Stimulated activated naive B cell treated with anti-CD40 and anti-IgM and Interleukin-4, amounts not matched to agents 10 μg/mL and 1 μg/mL and 100 μg/mL, for 72 hours (primary cell): ENCODE measurements at regions not wholly inside any gene's neighbourhood (a gene's known extent, or its start where the extent isn't known, plus 50 kb on each side); places are given as distances from the start of the nearest gene placed in this dataset.

ENCODE experiments used
- ATAC-seq, 2 donors: fragments of 150-1000 bp; cut with Tn5 transposase; replicated peaks; 2 replicates each; pipeline ENCODE4 v1.10.0; 2021; ENCODE audit warnings: moderate library complexity in 1 of 2
- DNase-seq: peaks from one replicate; pipeline ENCODE4 v3.0.0; 2021
- H3K27ac Mint-ChIP-seq: one replicate; pipeline ENCODE4 v1.8.0; 2022; ENCODE audit warnings: mild to moderate bottlenecking, mixed read lengths
- H3K27me3 Mint-ChIP-seq, 2 donors: one replicate each; pipeline ENCODE4 v1.8.0; 2022; ENCODE audit warnings: mixed read lengths in 2 of 2
- H3K36me3 Mint-ChIP-seq, 2 donors: one replicate each; pipeline ENCODE4 v1.8.0; 2022; ENCODE audit warnings: mixed read lengths in 2 of 2, mild to moderate bottlenecking in 1 of 2
- H3K4me1 Mint-ChIP-seq, 2 donors: one replicate each; pipeline ENCODE4 v1.8.0; 2022; ENCODE audit warnings: mixed read lengths in 2 of 2, mild to moderate bottlenecking in 1 of 2
- H3K4me3 Mint-ChIP-seq, 2 donors: one replicate each; pipeline ENCODE4 v1.8.0; 2022; ENCODE audit warnings: mild to moderate bottlenecking in 2 of 2, mixed read lengths in 2 of 2, moderate library complexity in 1 of 2
- H3K9me3 Mint-ChIP-seq, 2 donors: one replicate each; pipeline ENCODE4 v1.8.0; 2022; ENCODE audit warnings: mixed read lengths in 2 of 2, mild to moderate bottlenecking in 1 of 2

GRCh38 chr1:224499204-224499603 is 64.6 kb upstream of the WDR26 start:
- peaks cover 8 to 9% of the 10 kb centered on the region in 2 donors for H3K9me3 Mint-ChIP-seq
- no peak for ATAC-seq
- DNase-seq = no peak
- H3K27ac Mint-ChIP-seq = no peak overlapping the region
- H3K4me3 Mint-ChIP-seq = no peak overlapping the region
- H3K4me1 Mint-ChIP-seq = peaks cover 46 to 57% of the 10 kb centered on the region in 2 donors
- H3K36me3 Mint-ChIP-seq = peaks cover 14 to 16% of the 10 kb centered on the region in 2 donors
- peaks cover 0 to 6% of the 10 kb centered on the region in 2 donors for H3K27me3 Mint-ChIP-seq

GRCh38 chr1:224500796-224501195 is 66.2 kb upstream of the WDR26 start:
- ATAC-seq (no peak), DNase-seq (no peak)
- Mint-ChIP-seq H3K9me3 (peaks cover 4% of the 10 kb centered on the region in 2 donors), H3K27me3 (peaks cover 0 to 6% of the 10 kb centered on the region in 2 donors), H3K27ac (peak overlapping the region; percentile 27), H3K4me1 (peaks cover 45 to 54% of the 10 kb centered on the region in 2 donors), H3K36me3 (peaks cover 8 to 11% of the 10 kb centered on the region in 2 donors), H3K4me3 (no peak overlapping the region)

DNA sequence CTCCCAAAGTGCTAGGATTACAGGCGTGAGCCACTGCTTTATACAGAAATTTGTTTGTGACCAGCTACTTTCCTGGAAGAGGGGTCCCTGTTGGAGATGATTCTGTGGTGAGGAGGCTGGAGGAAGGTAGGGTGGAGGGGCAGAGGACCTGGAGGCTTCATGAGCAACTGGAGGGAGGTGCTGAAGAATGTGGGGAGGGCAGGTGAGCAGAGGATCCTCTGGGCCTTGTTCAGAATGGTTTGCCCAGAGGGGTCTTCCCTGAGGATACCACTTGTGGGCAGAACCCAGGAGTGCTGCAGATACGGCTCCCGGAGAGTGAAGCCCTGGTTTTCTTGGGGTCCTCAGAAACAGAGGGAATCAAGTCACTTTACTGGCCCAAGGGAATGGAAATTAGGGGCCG is 67.2 kb upstream of the WDR26 start:
- H3K27ac Mint-ChIP-seq = no peak overlapping the region
- H3K9me3 Mint-ChIP-seq = peaks cover 2 to 3% of the 10 kb centered on the region in 2 donors
- peaks cover 44 to 53% of the 10 kb centered on the region in 2 donors for H3K4me1 Mint-ChIP-seq
- ATAC-seq (no peak), DNase-seq (no peak)
- H3K27me3 Mint-ChIP-seq = peaks cover 0 to 6% of the 10 kb centered on the region in 2 donors
- peaks cover 6 to 10% of the 10 kb centered on the region in 2 donors for H3K36me3 Mint-ChIP-seq
- no peak overlapping the region for H3K4me3 Mint-ChIP-seq

DNA sequence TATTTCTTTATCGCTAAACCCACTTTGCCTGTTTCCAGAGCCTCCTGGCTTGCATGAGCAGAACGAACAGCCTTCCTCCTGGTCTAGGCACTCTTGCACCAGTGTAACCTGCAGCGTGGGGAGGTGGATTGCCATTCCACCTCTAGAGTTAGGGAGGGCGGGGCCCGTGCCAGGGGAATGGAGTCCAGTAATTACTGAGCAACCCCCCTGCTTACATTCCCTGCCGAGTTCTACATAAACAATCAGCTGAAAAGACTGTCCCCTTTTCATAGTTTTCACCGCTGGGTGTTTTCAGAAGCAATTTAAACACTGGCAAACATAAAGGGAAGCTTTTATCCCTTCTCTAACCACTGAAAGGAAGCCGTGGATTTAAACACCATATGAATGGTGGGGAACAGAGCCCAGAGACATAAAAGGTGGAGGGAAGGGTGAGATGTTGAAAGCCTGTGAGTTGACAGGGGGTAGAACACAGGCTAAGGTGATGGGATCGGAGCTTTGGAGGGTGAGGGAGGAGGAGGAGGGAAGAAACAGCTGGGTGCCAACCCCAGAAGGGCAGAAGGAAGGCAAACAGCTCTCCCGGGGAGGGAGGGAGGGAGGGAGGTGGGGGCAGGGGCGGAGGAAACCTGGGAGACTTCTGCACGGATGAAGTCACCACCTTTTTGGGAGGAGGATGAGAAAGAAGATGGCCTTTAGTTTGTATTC is 68.0 kb upstream of the WDR26 start:
- ATAC-seq (no peak), DNase-seq (no peak)
- H3K9me3 Mint-ChIP-seq = no peaks in the 10 kb centered on the region
- H3K4me1 Mint-ChIP-seq = peaks cover 38 to 49% of the 10 kb centered on the region in 2 donors
- H3K36me3 Mint-ChIP-seq = peaks cover 4 to 7% of the 10 kb centered on the region in 2 donors
- peaks cover 0 to 6% of the 10 kb centered on the region in 2 donors for H3K27me3 Mint-ChIP-seq
- H3K27ac Mint-ChIP-seq = no peak overlapping the region
- H3K4me3 Mint-ChIP-seq = peak overlapping the region; percentile 36 to 53

GRCh38 chr1:224503161-224504118 is 68.8 kb upstream of the WDR26 start:
- ATAC-seq (peak; percentile 92 to 94), DNase-seq (peak; percentile 74)
- H3K4me3 Mint-ChIP-seq = peak overlapping the region; percentile 60 to 65
- peaks cover 4 to 7% of the 10 kb centered on the region in 2 donors for H3K36me3 Mint-ChIP-seq
- peaks cover 0 to 6% of the 10 kb centered on the region in 2 donors for H3K27me3 Mint-ChIP-seq
- no peaks in the 10 kb centered on the region for H3K9me3 Mint-ChIP-seq
- H3K4me1 Mint-ChIP-seq = peaks cover 30 to 41% of the 10 kb centered on the region in 2 donors
- peak overlapping the region; percentile 21 for H3K27ac Mint-ChIP-seq

DNA sequence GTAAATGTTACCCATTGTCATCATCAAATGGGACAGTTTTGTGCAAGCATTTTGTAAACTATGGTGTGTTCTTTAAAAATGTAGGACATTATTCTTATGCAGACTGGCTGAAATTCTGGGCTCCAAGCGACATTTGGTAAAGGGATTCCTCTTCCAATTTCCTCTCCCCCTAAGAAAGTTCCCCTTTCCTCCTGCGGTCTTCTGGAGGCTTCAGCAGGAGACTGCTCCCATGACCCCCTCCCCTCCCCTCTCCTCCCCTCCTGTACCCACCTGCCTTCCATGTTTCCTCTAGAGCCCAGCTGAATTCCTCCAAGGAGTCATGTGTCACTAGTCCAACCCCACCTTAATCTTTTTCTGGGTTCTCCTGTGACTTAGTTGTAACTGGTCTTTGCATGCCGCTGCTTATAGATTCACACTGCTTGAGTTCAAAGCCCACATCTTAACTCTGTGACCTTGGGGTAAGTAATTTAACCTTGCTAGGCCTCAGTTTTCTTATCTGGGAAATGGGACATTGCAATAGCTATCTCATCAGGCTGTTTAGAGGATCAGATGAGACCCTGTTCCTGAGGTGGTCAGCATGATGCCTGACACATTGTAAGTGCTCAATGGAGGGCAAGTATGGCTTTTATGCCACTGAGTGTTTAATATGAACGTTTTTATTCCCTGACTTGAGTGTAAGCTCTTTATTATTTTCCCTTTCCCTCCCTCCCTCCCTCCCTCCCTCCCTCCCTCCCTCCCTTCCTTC is 69.9 kb upstream of the WDR26 start:
- DNase-seq = no peak
- Mint-ChIP-seq H3K9me3 (no peaks in the 10 kb centered on the region), H3K4me3 (no peak overlapping the region), H3K27ac (no peak overlapping the region), H3K4me1 (peaks cover 24 to 37% of the 10 kb centered on the region in 2 donors), H3K36me3 (peaks cover 4 to 7% of the 10 kb centered on the region in 2 donors), H3K27me3 (peaks cover 0 to 6% of the 10 kb centered on the region in 2 donors)
- ATAC-seq = no peak

- peaks cover 1 to 5% of the 10 kb centered on the region in 2 donors for H3K36me3 Mint-ChIP-seq
- DNase-seq (no peak), ATAC-seq (no peak)
- H3K27me3 Mint-ChIP-seq = peaks cover 0 to 6% of the 10 kb centered on the region in 2 donors
- no peaks in the 10 kb centered on the region for H3K9me3 Mint-ChIP-seq
- peaks cover 22 to 34% of the 10 kb centered on the region in 2 donors for H3K4me1 Mint-ChIP-seq
- H3K4me3 Mint-ChIP-seq = no peak overlapping the region
- H3K27ac Mint-ChIP-seq = no peak overlapping the region
Observed at GRCh38 chr1:224505454-224506093, 71.0 kb upstream of the WDR26 start.

DNA sequence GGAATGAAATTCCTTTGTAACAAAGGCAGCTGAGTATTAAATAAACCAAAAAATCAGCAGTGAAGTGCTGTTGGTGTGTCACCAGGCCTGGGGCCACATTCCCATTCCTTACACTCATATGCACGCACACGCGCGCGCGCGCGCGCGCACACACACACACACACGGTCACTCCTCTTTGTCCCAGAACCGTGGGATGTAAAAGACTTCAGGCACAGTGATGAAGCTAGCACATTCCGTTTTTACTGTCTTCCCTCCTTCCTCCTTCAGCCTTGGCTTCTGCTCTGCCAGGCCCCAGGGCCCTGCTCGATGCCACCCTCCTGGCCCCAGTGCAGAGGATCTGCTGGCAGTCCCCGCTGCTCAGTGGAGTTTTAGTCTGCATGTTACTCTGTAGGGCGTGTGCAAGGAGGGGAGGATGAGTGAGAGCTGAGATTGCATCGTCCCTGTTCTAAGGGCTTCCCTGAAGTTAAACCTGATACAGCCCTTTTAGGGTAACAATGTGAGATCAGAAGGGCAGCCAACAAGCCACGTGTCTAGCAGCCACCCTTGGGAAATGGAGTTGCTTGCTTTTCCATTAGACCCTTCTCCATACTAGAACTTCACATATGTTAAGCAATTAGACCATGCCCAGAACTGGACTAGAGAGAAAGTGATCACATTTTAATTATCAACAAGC is 71.7 kb upstream of the WDR26 start:
- Mint-ChIP-seq H3K4me3 (no peak overlapping the region), H3K27ac (no peak overlapping the region), H3K4me1 (peaks cover 18 to 28% of the 10 kb centered on the region in 2 donors), H3K36me3 (no peaks in the 10 kb centered on the region), H3K9me3 (no peaks in the 10 kb centered on the region), H3K27me3 (peaks cover 0 to 6% of the 10 kb centered on the region in 2 donors)
- ATAC-seq (no peak), DNase-seq (no peak)

- no peak overlapping the region for H3K27ac Mint-ChIP-seq
Observed at GRCh38 chr1:224507771-224508523, 73.3 kb upstream of the WDR26 start.

GRCh38 chr1:224509907-224510306 is 75.3 kb upstream of the WDR26 start:
- ATAC-seq = no peak
- H3K4me1 Mint-ChIP-seq = peaks cover 6 to 7% of the 10 kb centered on the region in 2 donors
- H3K9me3 Mint-ChIP-seq = no peaks in the 10 kb centered on the region
- DNase-seq = no peak
- no peaks in the 10 kb centered on the region for H3K36me3 Mint-ChIP-seq
- no peak overlapping the region for H3K27ac Mint-ChIP-seq
- H3K27me3 Mint-ChIP-seq = no peaks in the 10 kb centered on the region
- no peak overlapping the region for H3K4me3 Mint-ChIP-seq

More at GRCh38 chr1:224507771-224508523, 73.3 kb upstream of the WDR26 start:
- Mint-ChIP-seq H3K36me3 (no peaks in the 10 kb centered on the region), H3K27me3 (no peaks in the 10 kb centered on the region), H3K4me3 (no peak overlapping the region), H3K9me3 (no peaks in the 10 kb centered on the region), H3K4me1 (peaks cover 11 to 16% of the 10 kb centered on the region in 2 donors)
- DNase-seq = no peak
- ATAC-seq = no peak

- peaks cover 6 to 7% of the 10 kb centered on the region in 2 donors for H3K4me1 Mint-ChIP-seq
- no peaks in the 10 kb centered on the region for H3K9me3 Mint-ChIP-seq
- no peaks in the 10 kb centered on the region for H3K36me3 Mint-ChIP-seq
- no peak overlapping the region for H3K4me3 Mint-ChIP-seq
- ATAC-seq (no peak), DNase-seq (no peak)
- no peak overlapping the region for H3K27ac Mint-ChIP-seq
- H3K27me3 Mint-ChIP-seq = no peaks in the 10 kb centered on the region
Observed at GRCh38 chr1:224510880-224511645, 76.5 kb upstream of the WDR26 start.

DNA sequence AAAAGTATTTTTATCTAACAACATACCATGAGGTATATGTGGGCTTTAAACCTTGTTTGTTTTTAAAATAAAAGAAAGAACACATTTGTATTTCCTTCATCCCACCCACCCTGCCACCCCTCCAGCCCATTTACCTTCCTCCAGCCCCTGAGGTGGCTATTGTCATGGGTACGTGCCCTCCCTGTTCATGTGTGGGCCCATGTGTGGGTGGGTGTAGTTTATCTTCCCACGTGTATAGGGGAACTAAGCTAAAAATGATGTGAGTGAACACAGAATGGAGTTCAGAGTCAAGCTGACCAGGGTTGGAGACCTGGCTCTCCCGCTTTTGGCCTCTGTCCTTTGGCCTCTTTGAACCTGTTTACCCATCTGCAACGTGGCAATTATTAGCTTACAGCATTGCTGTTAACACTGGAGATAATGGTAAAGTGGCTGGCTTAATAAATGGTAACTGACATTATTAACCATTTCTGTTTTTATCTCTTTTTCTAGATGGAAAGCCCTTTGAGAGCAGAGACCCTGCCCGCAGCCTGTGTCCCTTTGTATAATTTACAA is 78.1 kb upstream of the WDR26 start:
- Mint-ChIP-seq H3K27me3 (no peaks in the 10 kb centered on the region), H3K4me3 (no peak overlapping the region), H3K36me3 (no peaks in the 10 kb centered on the region), H3K9me3 (no peaks in the 10 kb centered on the region), H3K4me1 (peaks cover 6 to 7% of the 10 kb centered on the region in 2 donors), H3K27ac (no peak overlapping the region)
- DNase-seq = no peak
- ATAC-seq = no peak
